CD4-positive, alpha-beta T cell (primary cell): ENCODE measurements at regions not wholly inside any gene's neighbourhood (a gene's known extent, or its start where the extent isn't known, plus 50 kb on each side); places are given as distances from the start of the nearest gene placed in this dataset.

Experiments
- ATAC-seq: fragments of 200-7000 bp; cut with Tn5 transposase; one replicate; pipeline ENCODE4 v1.10.0; 2022; ENCODE audit warnings: mild to moderate bottlenecking; ENCODE audit not compliant: poor library complexity
- CTCF ChIA-PET: fragments of 350-600 bp; sonication (Branson Sonifier 250); formaldehyde crosslinking; loops from one replicate; lab custom pipeline; 2021; ENCODE audit warnings: antibody characterized with exemption, inconsistent platforms; lab: Charles Lee
- POLR2A ChIA-PET: fragments of 350-600 bp; sonication (Branson Sonifier 250); formaldehyde crosslinking; loops from one replicate; lab custom pipeline; 2021; ENCODE audit warnings: antibody characterized with exemption, inconsistent platforms; lab: Charles Lee
- DNase-seq, 14 experiments: peaks; one replicate each; pipeline ENCODE4 v3.0.0-alpha.2; 2013 to 2020; ENCODE audit warnings: mixed read lengths in 2 of 14
- H3K27ac ChIP-seq, 2 donors: one replicate each; pipeline versions ENCODE4 v1.5.1 to v1.7.0; 2013; ENCODE audit warnings: low read length in 2 of 2, low read depth in 1 of 2, mild to moderate bottlenecking in 1 of 2
- H3K27me3 ChIP-seq, 2 experiments: 1 replicate in 1 of 2; 2 replicates in 1 of 2; pipeline versions ENCODE4 v1.6.1 to v1.7.0; 2013; ENCODE audit warnings: low read length in 2 of 2, control low read depth in 1 of 2, mild to moderate bottlenecking in 1 of 2, moderate library complexity in 1 of 2; ENCODE audit not compliant: insufficient read depth in 2 of 2, control insufficient read depth in 1 of 2
- H3K36me3 ChIP-seq: one replicate; pipeline ENCODE4 v1.6.1; 2013; ENCODE audit warnings: low read length, control low read depth; ENCODE audit not compliant: insufficient read depth
- H3K4me1 ChIP-seq: one replicate; pipeline ENCODE4 v1.6.1; 2013; ENCODE audit warnings: low read length, control low read depth; ENCODE audit not compliant: insufficient read depth
- H3K4me3 ChIP-seq: one replicate; pipeline ENCODE4 v1.5.1; 2013; ENCODE audit warnings: mild to moderate bottlenecking, low read length, moderate library complexity
- H3K9me3 ChIP-seq, 2 experiments: 1 replicate in 1 of 2; 2 replicates in 1 of 2; pipeline versions ENCODE4 v1.6.1 to v1.7.0; 2013; ENCODE audit warnings: low read length in 2 of 2, mild to moderate bottlenecking in 2 of 2, control low read depth in 1 of 2, moderate library complexity in 1 of 2; ENCODE audit not compliant: control insufficient read depth in 1 of 2, insufficient read depth in 1 of 2
- H3K27ac Mint-ChIP-seq: one replicate; pipeline ENCODE4 v1.8.0; 2020; ENCODE audit warnings: mixed read lengths
- H3K27me3 Mint-ChIP-seq: one replicate; pipeline ENCODE4 v1.8.0; 2021; ENCODE audit warnings: mixed read lengths
- H3K36me3 Mint-ChIP-seq: one replicate; pipeline ENCODE4 v1.8.0; 2021; ENCODE audit warnings: low read depth, mixed read lengths
- H3K4me1 Mint-ChIP-seq: one replicate; pipeline ENCODE4 v1.8.0; 2021; ENCODE audit warnings: low read depth, mixed read lengths
- H3K4me3 Mint-ChIP-seq: one replicate; pipeline ENCODE4 v1.8.0; 2020; ENCODE audit warnings: mild to moderate bottlenecking, mixed read lengths
- H3K9me3 Mint-ChIP-seq: one replicate; pipeline ENCODE4 v1.8.0; 2020; ENCODE audit warnings: mixed read lengths
- CTCF ChIP-seq: fragments of 200-600 bp; IDR thresholded peaks from one replicate; pipeline ENCODE4 v1.8.0; 2022; ENCODE audit warnings: antibody characterized with exemption, mild to moderate bottlenecking
- intact Hi-C, 2 experiments: fragments of 100-400 bp; cut with DNase I in 1 of 2; cut with micrococcal nuclease in 1 of 2; formaldehyde crosslinking; loops; one replicate each; pipeline versions ENCODE4 v1.15.1 to v1.9.0; 2023 to 2025; cut with DNase I, micrococcal nuclease

GRCh38 chr4:81773557-81773956, 301.9 kb upstream of the RASGEF1B start:
- Histone ChIP-seq H3K9me3 (no peaks in the 10 kb centered on the region), H3K27me3 (no peaks in the 10 kb centered on the region), H3K27ac (no peak overlapping the region), H3K4me1 (no peaks in the 10 kb centered on the region), H3K36me3 (no peaks in the 10 kb centered on the region), H3K4me3 (no peak overlapping the region)
- intact Hi-C loops = no loop called here
- no peak overlapping the region for H3K4me3 Mint-ChIP-seq
- peaks cover 6% of the 10 kb centered on the region for H3K27me3 Mint-ChIP-seq
- CTCF ChIA-PET = no interaction called here
- no peaks in the 10 kb centered on the region for H3K9me3 Mint-ChIP-seq
- TF ChIP-seq CTCF = no peak
- H3K36me3 Mint-ChIP-seq = no peaks in the 10 kb centered on the region
- H3K4me1 Mint-ChIP-seq = no peaks in the 10 kb centered on the region
- POLR2A ChIA-PET = no interaction called here
- DNase-seq (no peak), ATAC-seq (no peak)
- no peak overlapping the region for H3K27ac Mint-ChIP-seq

- no peak overlapping the region for H3K4me3 Mint-ChIP-seq
- Histone ChIP-seq H3K36me3 (no peaks in the 10 kb centered on the region), H3K9me3 (no peaks in the 10 kb centered on the region), H3K27me3 (no peaks in the 10 kb centered on the region), H3K4me1 (no peaks in the 10 kb centered on the region), H3K4me3 (no peak overlapping the region), H3K27ac (no peak overlapping the region)
- H3K9me3 Mint-ChIP-seq = no peaks in the 10 kb centered on the region
- H3K27ac Mint-ChIP-seq = no peak overlapping the region
- no peak for ATAC-seq
- peaks cover 6% of the 10 kb centered on the region for H3K27me3 Mint-ChIP-seq
- no peak for DNase-seq
- intact Hi-C loops = no loop called here
- ChIA-PET CTCF (no interaction called here), POLR2A (no interaction called here)
- TF ChIP-seq CTCF = no peak
- no peaks in the 10 kb centered on the region for H3K36me3 Mint-ChIP-seq
- no peaks in the 10 kb centered on the region for H3K4me1 Mint-ChIP-seq
Measured at GRCh38 chr4:81771721-81772120, 300.0 kb upstream of the RASGEF1B start.

GRCh38 chr4:81769244-81769643, 297.5 kb upstream of the RASGEF1B start:
- CTCF ChIA-PET = no interaction called here
- no peaks in the 10 kb centered on the region for H3K9me3 Mint-ChIP-seq
- POLR2A ChIA-PET = no interaction called here

More at GRCh38 chr4:81769244-81769643, 297.5 kb upstream of the RASGEF1B start:
- Histone ChIP-seq H3K27me3 (no peaks in the 10 kb centered on the region), H3K4me3 (no peak overlapping the region), H3K4me1 (no peaks in the 10 kb centered on the region), H3K27ac (no peak overlapping the region), H3K36me3 (no peaks in the 10 kb centered on the region), H3K9me3 (no peaks in the 10 kb centered on the region)
- Mint-ChIP-seq H3K4me3 (no peak overlapping the region), H3K27ac (no peak overlapping the region), H3K4me1 (no peaks in the 10 kb centered on the region), H3K27me3 (peaks cover 6% of the 10 kb centered on the region), H3K36me3 (no peaks in the 10 kb centered on the region)
- no peak for DNase-seq
- no peak for ATAC-seq
- intact Hi-C loops = no loop called here
- TF ChIP-seq CTCF = no peak
